Panc1 (cell line): ENCODE measurements at regions not wholly inside any gene's neighbourhood (a gene's known extent, or its start where the extent isn't known, plus 50 kb on each side); places are given as distances from the start of the nearest gene placed in this dataset.

Experiments
- ATAC-seq: fragments of 200-7000 bp; cut with Tn5 transposase; 2 replicates; pipeline ENCODE4 v1.9.1; 2020; ENCODE audit warnings: mild to moderate bottlenecking, moderate library complexity
- BruUV-seq: library from RNA; stranded (reverse); fragments of 400-500 nt; replicated peaks from 2 replicates; lab custom pipeline; 2021; lab: Mats Ljungman, UMichigan
- CTCF ChIA-PET: fragments of 300-600 bp; sonication (Branson Sonifier 250); formaldehyde crosslinking; loops from one replicate; lab custom pipeline; 2022; ENCODE audit warnings: antibody characterized with exemption; lab: Charles Lee
- POLR2A ChIA-PET: fragments of 300-600 bp; sonication (Branson Sonifier 250); formaldehyde crosslinking; loops from one replicate; lab custom pipeline; 2022; ENCODE audit warnings: antibody characterized with exemption; lab: Charles Lee
- DNase-seq: peaks from one replicate; pipeline ENCODE4 v3.0.0-alpha.2; 2010; ENCODE audit warnings: low read depth, low spot score
- H3K27ac ChIP-seq: 2 replicates; pipeline ENCODE4 v1.5.1; 2011; ENCODE audit warnings: mild to moderate bottlenecking, low read length, inconsistent platforms
- H3K27me3 ChIP-seq: fragments of 200-500 bp; sonication (Bioruptor generic); 2 replicates; pipeline ENCODE4 v1.6.0; 2014; ENCODE audit warnings: low read length, inconsistent platforms; ENCODE audit not compliant: control insufficient read depth, insufficient read depth
- H3K36me3 ChIP-seq: fragments of 200-500 bp; sonication (Bioruptor generic); 2 replicates; pipeline ENCODE4 v1.5.1; 2014; ENCODE audit warnings: inconsistent platforms, mild to moderate bottlenecking, low read length, moderate library complexity; ENCODE audit not compliant: control insufficient read depth, insufficient read depth
- H3K4me1 ChIP-seq: 2 replicates; pipeline ENCODE4 v1.5.1; 2011; ENCODE audit warnings: inconsistent platforms, mild to moderate bottlenecking, low read length, moderate library complexity; ENCODE audit not compliant: control insufficient read depth, insufficient read depth
- H3K4me3 ChIP-seq, 2 experiments: 2 replicates each; pipeline ENCODE4 v1.5.1; 2011 to 2012; ENCODE audit warnings: low read depth in 2 of 2, low read length in 2 of 2, mild to moderate bottlenecking in 2 of 2, inconsistent platforms in 1 of 2, moderate library complexity in 1 of 2
- H3K9me3 ChIP-seq: fragments of 200-500 bp; sonication (Bioruptor generic); 2 replicates; pipeline ENCODE4 v1.5.1; 2014; ENCODE audit warnings: low read depth, mild to moderate bottlenecking, inconsistent platforms, low read length, moderate library complexity; ENCODE audit not compliant: control insufficient read depth, insufficient read depth
- POLR2AphosphoS5 ChIP-seq: IDR thresholded peaks from 2 replicates; pipeline ENCODE4 v1.6.1; 2012; ENCODE audit warnings: mild to moderate bottlenecking, low read depth, low read length, moderate library complexity
- SIN3A ChIP-seq: IDR thresholded peaks from 2 replicates; pipeline ENCODE4 v1.6.1; 2012; ENCODE audit warnings: low read depth, mild to moderate bottlenecking, low read length, moderate library complexity, borderline replicate concordance; ENCODE audit not compliant: insufficient read depth
- TCF7L2 ChIP-seq: IDR thresholded peaks from 2 replicates; pipeline ENCODE4 v1.6.1; 2011; ENCODE audit warnings: mild to moderate bottlenecking, low read depth, low read length, inconsistent platforms
- in situ Hi-C: cut with HindIII; loops from 2 replicates; pipeline ENCODE4 v1.10.0; 2016; ENCODE audit warnings: low sequenced_read_pairs, low pct_unique_long_range_greater_than_20kb
- intact Hi-C: fragments of 100-400 bp; cut with micrococcal nuclease; formaldehyde crosslinking; loops from one replicate; pipeline ENCODE4 v1.10.0; 2022; ENCODE audit not compliant: unreplicated experiment
- TF ChIP-seq, protein P1 (sequence below): fragments of 450-650 bp; IDR thresholded peaks from 2 replicates; pipeline ENCODE4 v1.5.1; 2017; ENCODE audit warnings: mild to moderate bottlenecking
- TF ChIP-seq, protein P2 (sequence below), 2 experiments: IDR thresholded peaks; 2 replicates each; pipeline ENCODE4 v1.6.1; 2011 to 2012; ENCODE audit warnings: low read depth in 2 of 2, control low read depth in 1 of 2, low read length in 1 of 2, mild to moderate bottlenecking in 1 of 2, moderate library complexity in 1 of 2; ENCODE audit not compliant: insufficient read depth in 1 of 2

DNA sequence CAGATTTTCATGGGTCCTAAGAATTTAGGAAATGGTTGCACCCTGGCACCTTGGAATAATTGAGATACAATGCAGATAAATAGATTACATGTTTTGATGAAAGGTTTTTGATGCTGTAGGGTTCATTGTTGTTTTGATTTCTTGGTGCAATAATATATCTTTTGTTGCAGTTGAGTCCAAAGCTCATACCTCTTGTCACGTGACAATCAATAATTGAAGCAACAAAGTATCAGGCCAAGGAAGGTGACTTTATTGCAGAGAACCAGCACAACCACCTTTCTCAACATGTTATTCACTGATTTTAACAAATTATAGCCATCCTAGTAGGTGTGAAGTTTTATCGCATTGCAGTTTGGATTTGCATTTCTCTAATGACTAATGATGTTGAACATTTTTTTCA, 285.5 kb upstream of the SLCO3A1 start:
- Histone ChIP-seq H3K4me1 (no peaks in the 10 kb centered on the region), H3K9me3 (no peaks in the 10 kb centered on the region), H3K27ac (no peak overlapping the region), H3K4me3 (no peak overlapping the region), H3K36me3 (no peaks in the 10 kb centered on the region), H3K27me3 (no peaks in the 10 kb centered on the region)
- intact Hi-C loops: no loop called here
- in situ Hi-C loops: no loop called here
- ChIA-PET POLR2A (no interaction called here), CTCF (no interaction called here)
- TF ChIP-seq, protein P1, sequence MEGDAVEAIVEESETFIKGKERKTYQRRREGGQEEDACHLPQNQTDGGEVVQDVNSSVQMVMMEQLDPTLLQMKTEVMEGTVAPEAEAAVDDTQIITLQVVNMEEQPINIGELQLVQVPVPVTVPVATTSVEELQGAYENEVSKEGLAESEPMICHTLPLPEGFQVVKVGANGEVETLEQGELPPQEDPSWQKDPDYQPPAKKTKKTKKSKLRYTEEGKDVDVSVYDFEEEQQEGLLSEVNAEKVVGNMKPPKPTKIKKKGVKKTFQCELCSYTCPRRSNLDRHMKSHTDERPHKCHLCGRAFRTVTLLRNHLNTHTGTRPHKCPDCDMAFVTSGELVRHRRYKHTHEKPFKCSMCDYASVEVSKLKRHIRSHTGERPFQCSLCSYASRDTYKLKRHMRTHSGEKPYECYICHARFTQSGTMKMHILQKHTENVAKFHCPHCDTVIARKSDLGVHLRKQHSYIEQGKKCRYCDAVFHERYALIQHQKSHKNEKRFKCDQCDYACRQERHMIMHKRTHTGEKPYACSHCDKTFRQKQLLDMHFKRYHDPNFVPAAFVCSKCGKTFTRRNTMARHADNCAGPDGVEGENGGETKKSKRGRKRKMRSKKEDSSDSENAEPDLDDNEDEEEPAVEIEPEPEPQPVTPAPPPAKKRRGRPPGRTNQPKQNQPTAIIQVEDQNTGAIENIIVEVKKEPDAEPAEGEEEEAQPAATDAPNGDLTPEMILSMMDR: no peak
- no peak for TF ChIP-seq SIN3A
- no peak for TF ChIP-seq TCF7L2
- no peak for TF ChIP-seq POLR2AphosphoS5
- TF ChIP-seq, protein P2, sequence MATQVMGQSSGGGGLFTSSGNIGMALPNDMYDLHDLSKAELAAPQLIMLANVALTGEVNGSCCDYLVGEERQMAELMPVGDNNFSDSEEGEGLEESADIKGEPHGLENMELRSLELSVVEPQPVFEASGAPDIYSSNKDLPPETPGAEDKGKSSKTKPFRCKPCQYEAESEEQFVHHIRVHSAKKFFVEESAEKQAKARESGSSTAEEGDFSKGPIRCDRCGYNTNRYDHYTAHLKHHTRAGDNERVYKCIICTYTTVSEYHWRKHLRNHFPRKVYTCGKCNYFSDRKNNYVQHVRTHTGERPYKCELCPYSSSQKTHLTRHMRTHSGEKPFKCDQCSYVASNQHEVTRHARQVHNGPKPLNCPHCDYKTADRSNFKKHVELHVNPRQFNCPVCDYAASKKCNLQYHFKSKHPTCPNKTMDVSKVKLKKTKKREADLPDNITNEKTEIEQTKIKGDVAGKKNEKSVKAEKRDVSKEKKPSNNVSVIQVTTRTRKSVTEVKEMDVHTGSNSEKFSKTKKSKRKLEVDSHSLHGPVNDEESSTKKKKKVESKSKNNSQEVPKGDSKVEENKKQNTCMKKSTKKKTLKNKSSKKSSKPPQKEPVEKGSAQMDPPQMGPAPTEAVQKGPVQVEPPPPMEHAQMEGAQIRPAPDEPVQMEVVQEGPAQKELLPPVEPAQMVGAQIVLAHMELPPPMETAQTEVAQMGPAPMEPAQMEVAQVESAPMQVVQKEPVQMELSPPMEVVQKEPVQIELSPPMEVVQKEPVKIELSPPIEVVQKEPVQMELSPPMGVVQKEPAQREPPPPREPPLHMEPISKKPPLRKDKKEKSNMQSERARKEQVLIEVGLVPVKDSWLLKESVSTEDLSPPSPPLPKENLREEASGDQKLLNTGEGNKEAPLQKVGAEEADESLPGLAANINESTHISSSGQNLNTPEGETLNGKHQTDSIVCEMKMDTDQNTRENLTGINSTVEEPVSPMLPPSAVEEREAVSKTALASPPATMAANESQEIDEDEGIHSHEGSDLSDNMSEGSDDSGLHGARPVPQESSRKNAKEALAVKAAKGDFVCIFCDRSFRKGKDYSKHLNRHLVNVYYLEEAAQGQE (IDR thresholded peaks at IDR 0.05; ENCODE audit: insufficient read depth in 1 of 2, low read depth in 2 of 2, low read length in 1 of 2): no peak
- no peak for DNase-seq
- no TSS peak for BruUV-seq
- ATAC-seq: no peak

DNA sequence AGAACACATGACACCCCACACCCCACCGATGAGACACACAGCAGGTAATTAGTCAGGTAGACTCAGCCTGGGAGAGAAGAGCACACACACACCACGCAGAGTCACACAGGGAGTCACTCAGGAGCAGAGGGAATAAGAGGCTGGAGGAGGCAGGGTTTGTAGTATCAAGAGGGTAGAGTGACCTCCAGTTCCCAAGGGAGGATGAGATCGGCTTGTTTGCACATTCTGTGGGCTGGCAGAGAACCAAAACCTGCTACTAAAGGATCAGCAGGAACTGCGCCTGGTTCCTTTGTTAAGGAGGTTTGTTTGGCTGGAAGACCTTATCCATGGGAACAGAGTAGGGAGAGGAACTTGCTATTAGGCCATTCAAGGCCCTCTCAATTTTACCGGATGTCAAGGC, 281.4 kb upstream of the SLCO3A1 start:
- Histone ChIP-seq H3K4me3 (no peak overlapping the region), H3K9me3 (no peaks in the 10 kb centered on the region), H3K27me3 (no peaks in the 10 kb centered on the region), H3K36me3 (no peaks in the 10 kb centered on the region), H3K27ac (no peak overlapping the region), H3K4me1 (no peaks in the 10 kb centered on the region)
- BruUV-seq: no TSS peak
- ChIA-PET POLR2A (no interaction called here), CTCF (no interaction called here)
- in situ Hi-C loops (no loop called here), intact Hi-C loops (no loop called here)
- TF ChIP-seq, protein P1: no peak
- TF ChIP-seq TCF7L2: no peak
- TF ChIP-seq, protein P2 (IDR thresholded peaks at IDR 0.05; ENCODE audit: insufficient read depth in 1 of 2, low read depth in 2 of 2, low read length in 1 of 2): no peak
- no peak for TF ChIP-seq SIN3A
- no peak for TF ChIP-seq POLR2AphosphoS5
- DNase-seq (no peak), ATAC-seq (no peak)
